GM12878 (cell line): ENCODE measurements at regions not wholly inside any gene's neighbourhood (a gene's known extent, or its start where the extent isn't known, plus 50 kb on each side); places are given as distances from the start of the nearest gene placed in this dataset.

ENCODE experiments used
- ATAC-seq: fragments of 200-7000 bp; cut with Tn5 transposase; 3 replicates; pipeline ENCODE4 v1.9.1; 2020; ENCODE audit warnings: mild to moderate bottlenecking, moderate library complexity
- BruUV-seq: library from RNA; stranded (reverse); fragments of 400-500 nt; replicated peaks from 2 replicates; lab custom pipeline; 2021; lab: Mats Ljungman, UMichigan
- CTCF ChIA-PET: fragments of 300-600 bp; sonication (Branson Sonifier 250); formaldehyde crosslinking; extraction: SDS; loops from one replicate; lab custom pipeline; 2021; ENCODE audit warnings: inconsistent platforms; lab: Yijun Ruan, JAX
- POLR2A ChIA-PET: fragments of 350-600 bp; formaldehyde crosslinking; extraction: SDS; loops from one replicate; lab custom pipeline; 2021; ENCODE audit warnings: inconsistent platforms; lab: Charles Lee
- RAD21 ChIA-PET: fragments of 300-600 bp; sonication (Branson Sonifier 250); formaldehyde crosslinking; loops from one replicate; lab custom pipeline; 2023; ENCODE audit warnings: antibody characterized with exemption; ENCODE audit not compliant: unreplicated experiment; lab: Charles Lee
- SMC1A ChIA-PET: fragments of 300-600 bp; sonication (Branson Sonifier 250); formaldehyde crosslinking; loops from one replicate; lab custom pipeline; 2023; ENCODE audit not compliant: unreplicated experiment, uncharacterized antibody; lab: Charles Lee
- DNase-seq: peaks from one replicate; pipeline ENCODE4 v3.0.0-alpha.2; 2011; ENCODE audit warnings: low read depth, low spot score
- FAIRE-seq: peaks from 3 replicates; lab custom pipeline; 2011; peaks lifted over from hg19 to GRCh38; lab: Jason Lieb, UNC
- H2AFZ ChIP-seq: 2 replicates; pipeline ENCODE4 v1.6.0; 2011; ENCODE audit warnings: low read depth, low read length, control low read depth; ENCODE audit not compliant: control insufficient read depth
- H3K27ac ChIP-seq: 2 replicates; pipeline ENCODE4 v1.5.1; 2011; ENCODE audit warnings: control low read depth; ENCODE audit not compliant: control insufficient read depth, insufficient read depth
- H3K27me3 ChIP-seq, 2 experiments: replicated peaks in 1 of 2; 2 replicates each; pipeline versions ENCODE4 v1.6.0 to v1.6.1; 2011; ENCODE audit warnings: low read length in 1 of 2; ENCODE audit not compliant: control insufficient read depth in 2 of 2, insufficient read depth in 2 of 2
- H3K36me3 ChIP-seq, 2 experiments: 2 replicates each; pipeline ENCODE4 v1.5.1; 2011; ENCODE audit warnings: low read length in 1 of 2; ENCODE audit not compliant: control insufficient read depth in 2 of 2, insufficient read depth in 2 of 2
- H3K4me1 ChIP-seq: 2 replicates; pipeline ENCODE4 v1.6.1; 2011; ENCODE audit warnings: mild to moderate bottlenecking, low read length, moderate library complexity, mixed read lengths; ENCODE audit not compliant: control insufficient read depth, insufficient read depth
- H3K4me2 ChIP-seq: 2 replicates; pipeline ENCODE4 v1.6.0; 2011; ENCODE audit warnings: control low read depth; ENCODE audit not compliant: control insufficient read depth, insufficient read depth
- H3K4me3 ChIP-seq: fragments of 200-600 bp; sonication (generic); 2 replicates; pipeline ENCODE4 v1.5.1; 2016
- H3K79me2 ChIP-seq: 2 replicates; pipeline ENCODE4 v1.6.0; 2011; ENCODE audit warnings: low read length; ENCODE audit not compliant: control insufficient read depth, insufficient read depth
- H3K9ac ChIP-seq: 2 replicates; pipeline ENCODE4 v1.8.0; 2011; ENCODE audit warnings: low read length, control low read depth, mixed read lengths; ENCODE audit not compliant: control insufficient read depth, insufficient read depth
- H3K9me3 ChIP-seq: replicated peaks from 3 replicates; pipeline ENCODE4 v1.5.1; 2011; ENCODE audit warnings: mild to moderate bottlenecking, low read length; ENCODE audit not compliant: control insufficient read depth, insufficient read depth
- H4K20me1 ChIP-seq: 2 replicates; pipeline ENCODE4 v1.6.0; 2011; ENCODE audit not compliant: control insufficient read depth, insufficient read depth
- FOXK2 ChIP-seq: fragments of 450-650 bp; IDR thresholded peaks from 2 replicates; pipeline ENCODE4 v1.6.1; 2017; ENCODE audit warnings: mild to moderate bottlenecking, moderate library complexity
- IKZF1 ChIP-seq: fragments of 450-650 bp; conservative IDR thresholded peaks from 2 replicates; pipeline ENCODE4 v1.6.1; 2017; ENCODE audit warnings: antibody characterized with exemption, mild to moderate bottlenecking
- TARDBP ChIP-seq: IDR thresholded peaks from 2 replicates; pipeline ENCODE4 v1.6.1; 2016; ENCODE audit warnings: borderline replicate concordance
- WGBS: methylation state at CpG from one replicate; pipeline ENCODE4 v1.1.6; 2016; ENCODE audit warnings: low lambda C conversion rate; ENCODE audit not compliant: insufficient replicate concordance, insufficient coverage; ENCODE audit errors: missing lambda C conversion rate; 5-methylcytosine and 5-hydroxymethylcytosine counted together
- in situ Hi-C: fragments of 300-500 bp; cut with MboI; formaldehyde crosslinking; loops from 9 replicates; pipeline ENCODE4 v1.14.3; 2018; ENCODE audit warnings: mixed read lengths
- intact Hi-C: fragments of 100-400 bp; cut with micrococcal nuclease; formaldehyde crosslinking; loops from one replicate; pipeline ENCODE4 v1.14.2; 2022; ENCODE audit not compliant: unreplicated experiment
- TF ChIP-seq, protein P1 (sequence below): IDR thresholded peaks from 2 replicates; pipeline ENCODE4 v1.6.1; 2012; ENCODE audit warnings: improper control_type of control experiment, low read depth, low read length; ENCODE audit not compliant: insufficient replicate concordance

- in situ Hi-C loops: loop anchor here (25.0 kb wide), 1 partner anchor 1250 kb away; no protein-coding TSS in a partner anchor
- no peak overlapping the region for H3K9ac ChIP-seq
- DNase-seq: no peak
- no peak for TF ChIP-seq IKZF1
- TF ChIP-seq, all 136 proteins: peak for 0
- Histone ChIP-seq H3K4me2 (no peak overlapping the region), H3K27me3 (no peaks in the 10 kb centered on the region), H3K79me2 (no peaks in the 10 kb centered on the region), H3K36me3 (no peaks in the 10 kb centered on the region), H3K9me3 (peaks cover 1% of the 10 kb centered on the region; the same call in 2 of the 3 replicates), H3K27ac (no peak overlapping the region), H3K4me1 (no peaks in the 10 kb centered on the region), H4K20me1 (no peaks in the 10 kb centered on the region), H2AFZ (no peak overlapping the region), H3K4me3 (no peak overlapping the region)
- intact Hi-C loops: no loop called here
- FAIRE-seq (no peak), ATAC-seq (no peak)
- ChIA-PET SMC1A (no interaction called here), CTCF (no interaction called here), RAD21 (no interaction called here), POLR2A (no interaction called here)
- BruUV-seq: no TSS peak
- WGBS: 61% methylated on average over 17 of the region's 17 CpGs
Observed at GRCh38 chr22:26762503-26763472, 105.4 kb downstream of the MIAT start.

DNA sequence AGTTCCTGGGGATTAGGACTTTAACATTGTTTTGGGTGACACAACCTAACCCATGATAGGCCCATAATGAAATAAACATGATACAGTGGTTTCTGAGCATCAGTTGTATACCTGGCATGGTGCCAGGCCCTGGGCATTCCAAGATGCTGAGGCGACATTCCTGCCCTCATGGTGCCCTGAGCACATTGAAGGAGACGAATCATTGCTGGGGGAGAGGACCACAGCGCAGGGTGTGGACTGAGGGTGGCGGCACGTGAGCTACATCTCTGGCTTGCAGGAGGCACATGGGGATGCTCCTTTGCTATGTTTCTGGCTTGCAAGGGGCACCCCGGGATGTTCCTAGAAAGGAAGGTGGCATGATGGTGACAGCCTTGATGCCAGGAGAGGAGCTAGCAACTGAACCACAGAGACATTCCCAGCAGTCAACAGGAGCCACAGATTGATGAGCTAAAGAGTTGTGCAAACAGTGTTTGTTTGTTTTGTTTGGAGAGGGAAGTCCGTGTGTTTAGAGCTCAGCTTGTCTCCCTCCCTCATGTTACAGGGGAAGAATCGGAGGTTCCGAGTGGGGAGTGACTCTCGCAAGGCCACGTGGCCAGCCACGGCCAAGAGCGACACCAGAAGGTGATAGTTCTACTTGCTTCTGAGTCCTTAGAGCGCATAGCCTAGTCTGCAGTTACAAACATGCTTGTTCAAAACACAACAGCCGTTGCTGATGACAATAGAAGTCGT, 106.4 kb downstream of the MIAT start:
- H3K36me3 ChIP-seq: no peaks in the 10 kb centered on the region
- ChIA-PET SMC1A (no interaction called here), CTCF (interaction anchor here (0.5 kb wide), 1 partner anchor 231 kb away, joined by 3 read pairs; no protein-coding TSS in a partner anchor)
- no peaks in the 10 kb centered on the region for H3K4me1 ChIP-seq
- no peaks in the 10 kb centered on the region for H3K79me2 ChIP-seq
- H3K27me3 ChIP-seq: no peaks in the 10 kb centered on the region
- peaks cover 1% of the 10 kb centered on the region; the same call in 2 of the 3 replicates for H3K9me3 ChIP-seq
- no peak for DNase-seq
- no peak overlapping the region for H3K4me3 ChIP-seq
- H3K9ac ChIP-seq: no peak overlapping the region
- no peak overlapping the region for H2AFZ ChIP-seq
- in situ Hi-C loops: loop anchor here (25.0 kb wide), 1 partner anchor 1249 kb away; no protein-coding TSS in a partner anchor
- WGBS: 58% methylated on average over 16 of the region's 16 CpGs
- no peak for TF ChIP-seq TARDBP
- TF ChIP-seq, protein P1, sequence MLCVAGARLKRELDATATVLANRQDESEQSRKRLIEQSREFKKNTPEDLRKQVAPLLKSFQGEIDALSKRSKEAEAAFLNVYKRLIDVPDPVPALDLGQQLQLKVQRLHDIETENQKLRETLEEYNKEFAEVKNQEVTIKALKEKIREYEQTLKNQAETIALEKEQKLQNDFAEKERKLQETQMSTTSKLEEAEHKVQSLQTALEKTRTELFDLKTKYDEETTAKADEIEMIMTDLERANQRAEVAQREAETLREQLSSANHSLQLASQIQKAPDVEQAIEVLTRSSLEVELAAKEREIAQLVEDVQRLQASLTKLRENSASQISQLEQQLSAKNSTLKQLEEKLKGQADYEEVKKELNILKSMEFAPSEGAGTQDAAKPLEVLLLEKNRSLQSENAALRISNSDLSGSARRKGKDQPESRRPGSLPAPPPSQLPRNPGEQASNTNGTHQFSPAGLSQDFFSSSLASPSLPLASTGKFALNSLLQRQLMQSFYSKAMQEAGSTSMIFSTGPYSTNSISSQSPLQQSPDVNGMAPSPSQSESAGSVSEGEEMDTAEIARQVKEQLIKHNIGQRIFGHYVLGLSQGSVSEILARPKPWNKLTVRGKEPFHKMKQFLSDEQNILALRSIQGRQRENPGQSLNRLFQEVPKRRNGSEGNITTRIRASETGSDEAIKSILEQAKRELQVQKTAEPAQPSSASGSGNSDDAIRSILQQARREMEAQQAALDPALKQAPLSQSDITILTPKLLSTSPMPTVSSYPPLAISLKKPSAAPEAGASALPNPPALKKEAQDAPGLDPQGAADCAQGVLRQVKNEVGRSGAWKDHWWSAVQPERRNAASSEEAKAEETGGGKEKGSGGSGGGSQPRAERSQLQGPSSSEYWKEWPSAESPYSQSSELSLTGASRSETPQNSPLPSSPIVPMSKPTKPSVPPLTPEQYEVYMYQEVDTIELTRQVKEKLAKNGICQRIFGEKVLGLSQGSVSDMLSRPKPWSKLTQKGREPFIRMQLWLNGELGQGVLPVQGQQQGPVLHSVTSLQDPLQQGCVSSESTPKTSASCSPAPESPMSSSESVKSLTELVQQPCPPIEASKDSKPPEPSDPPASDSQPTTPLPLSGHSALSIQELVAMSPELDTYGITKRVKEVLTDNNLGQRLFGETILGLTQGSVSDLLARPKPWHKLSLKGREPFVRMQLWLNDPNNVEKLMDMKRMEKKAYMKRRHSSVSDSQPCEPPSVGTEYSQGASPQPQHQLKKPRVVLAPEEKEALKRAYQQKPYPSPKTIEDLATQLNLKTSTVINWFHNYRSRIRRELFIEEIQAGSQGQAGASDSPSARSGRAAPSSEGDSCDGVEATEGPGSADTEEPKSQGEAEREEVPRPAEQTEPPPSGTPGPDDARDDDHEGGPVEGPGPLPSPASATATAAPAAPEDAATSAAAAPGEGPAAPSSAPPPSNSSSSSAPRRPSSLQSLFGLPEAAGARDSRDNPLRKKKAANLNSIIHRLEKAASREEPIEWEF: no peak
- no peak for TF ChIP-seq FOXK2
- TF ChIP-seq, all 136 proteins: peak for 0
- no peak for FAIRE-seq
- no peak overlapping the region for H3K27ac ChIP-seq
- ChIA-PET POLR2A (no interaction called here), RAD21 (no interaction called here)
- H3K4me2 ChIP-seq: no peak overlapping the region
- H4K20me1 ChIP-seq: no peaks in the 10 kb centered on the region
- ATAC-seq: no peak
- BruUV-seq: no TSS peak
- intact Hi-C loops: no loop called here
